Mesenchymal stem cell (in vitro differentiated cells and primary cell): ENCODE measurements at regions not wholly inside any gene's neighbourhood (a gene's known extent, or its start where the extent isn't known, plus 50 kb on each side); places are given as distances from the start of the nearest gene placed in this dataset.

Source experiments
- DNase-seq: peaks from one replicate; pipeline ENCODE4 v3.0.0-alpha.2; 2013
- H2AFZ ChIP-seq: one replicate; pipeline ENCODE4 v1.6.1; 2013; ENCODE audit warnings: low read depth, mild to moderate bottlenecking, control low read depth, inconsistent platforms, low read length, moderate library complexity
- H2AK5ac ChIP-seq: 2 replicates; pipeline ENCODE4 v1.6.1; 2013; ENCODE audit warnings: low read length, moderate library complexity, mild to moderate bottlenecking, inconsistent platforms; ENCODE audit not compliant: severe bottlenecking
- H2BK120ac ChIP-seq: one replicate; pipeline ENCODE4 v1.6.1; 2013; ENCODE audit warnings: low read depth, mild to moderate bottlenecking, inconsistent platforms, low read length, moderate library complexity
- H2BK12ac ChIP-seq, 2 experiments: one replicate each; pipeline ENCODE4 v1.6.1; 2013; ENCODE audit warnings: inconsistent platforms in 2 of 2, low read length in 2 of 2, mild to moderate bottlenecking in 2 of 2, moderate library complexity in 2 of 2, control low read depth in 1 of 2
- H2BK15ac ChIP-seq: one replicate; pipeline ENCODE4 v1.6.1; 2013; ENCODE audit warnings: mild to moderate bottlenecking, low read depth, inconsistent platforms; ENCODE audit not compliant: poor library complexity, severe bottlenecking
- H2BK5ac ChIP-seq: 2 replicates; pipeline ENCODE4 v1.6.1; 2013; ENCODE audit warnings: low read depth, mild to moderate bottlenecking, low read length, control low read depth, inconsistent platforms; ENCODE audit not compliant: poor library complexity, severe bottlenecking
- H3K14ac ChIP-seq, 2 experiments: one replicate each; pipeline ENCODE4 v1.6.1; 2013; ENCODE audit warnings: inconsistent platforms in 2 of 2, low read length in 2 of 2, control low read depth in 1 of 2, mild to moderate bottlenecking in 1 of 2, moderate library complexity in 1 of 2
- H3K18ac ChIP-seq, 2 experiments: one replicate each; pipeline ENCODE4 v1.6.1; 2013; ENCODE audit warnings: inconsistent platforms in 2 of 2, low read length in 2 of 2, control low read depth in 1 of 2, low read depth in 1 of 2, mild to moderate bottlenecking in 1 of 2
- H3K23ac ChIP-seq, 2 experiments: one replicate each; pipeline ENCODE4 v1.6.1; 2013; ENCODE audit warnings: inconsistent platforms in 2 of 2, low read length in 2 of 2, mild to moderate bottlenecking in 2 of 2, moderate library complexity in 2 of 2, control low read depth in 1 of 2
- H3K27ac ChIP-seq: 2 replicates; pipeline ENCODE4 v1.5.1; 2013; ENCODE audit warnings: mild to moderate bottlenecking, moderate library complexity, low read length, control low read depth, inconsistent platforms; ENCODE audit not compliant: poor library complexity, severe bottlenecking
- H3K27me3 ChIP-seq, 2 experiments: 2 replicates each; pipeline versions ENCODE4 v1.6.1 to v1.7.0; 2013; ENCODE audit warnings: low read length in 2 of 2, mild to moderate bottlenecking in 2 of 2, moderate library complexity in 2 of 2, control low read depth in 1 of 2, inconsistent platforms in 1 of 2; ENCODE audit not compliant: control insufficient read depth in 1 of 2, insufficient read depth in 1 of 2
- H3K36me3 ChIP-seq, 2 experiments: 2 replicates each; pipeline versions ENCODE4 v1.6.1 to v1.7.0; 2013; ENCODE audit warnings: low read length in 2 of 2, control low read depth in 1 of 2, inconsistent platforms in 1 of 2, low read depth in 1 of 2, mild to moderate bottlenecking in 1 of 2; ENCODE audit not compliant: insufficient read depth in 2 of 2, control insufficient read depth in 1 of 2
- H3K4ac ChIP-seq, 2 experiments: one replicate each; pipeline ENCODE4 v1.6.1; 2013; ENCODE audit warnings: inconsistent platforms in 2 of 2, low read length in 2 of 2, mild to moderate bottlenecking in 2 of 2, moderate library complexity in 2 of 2, control low read depth in 1 of 2, low read depth in 1 of 2
- H3K4me1 ChIP-seq: 2 replicates; pipeline ENCODE4 v1.6.1; 2013; ENCODE audit warnings: low read depth, low read length, control low read depth; ENCODE audit not compliant: control insufficient read depth, insufficient read depth
- H3K4me2 ChIP-seq: 2 replicates; pipeline ENCODE4 v1.6.1; 2013; ENCODE audit warnings: low read length, mild to moderate bottlenecking, inconsistent platforms; ENCODE audit not compliant: poor library complexity, severe bottlenecking
- H3K4me3 ChIP-seq, 2 experiments: 2 replicates each; pipeline versions ENCODE4 v1.5.1 to v1.7.0; 2013; ENCODE audit warnings: low read length in 2 of 2, mild to moderate bottlenecking in 2 of 2, control low read depth in 1 of 2, low read depth in 1 of 2; ENCODE audit not compliant: insufficient read depth in 1 of 2
- H3K79me1 ChIP-seq: replicated peaks from 2 replicates; pipeline ENCODE4 v1.6.1; 2013; ENCODE audit warnings: mild to moderate bottlenecking, control low read depth, low read length, inconsistent platforms; ENCODE audit not compliant: poor library complexity, severe bottlenecking
- H3K9ac ChIP-seq: 2 replicates; pipeline ENCODE4 v1.7.0; 2013; ENCODE audit warnings: mild to moderate bottlenecking, low read length, moderate library complexity
- H3K9me3 ChIP-seq: 2 replicates; pipeline ENCODE4 v1.7.0; 2013; ENCODE audit warnings: mild to moderate bottlenecking, low read length; ENCODE audit not compliant: control insufficient read depth
- H4K8ac ChIP-seq: one replicate; pipeline ENCODE4 v1.6.1; 2013; ENCODE audit warnings: inconsistent platforms, mild to moderate bottlenecking, low read length, moderate library complexity
- H4K91ac ChIP-seq: one replicate; pipeline ENCODE4 v1.6.1; 2013; ENCODE audit warnings: mild to moderate bottlenecking, low read length, inconsistent platforms
- WGBS: methylation state at CpG from one replicate; pipeline ENCODE4 v1.1.7; 2013; ENCODE audit warnings: mixed read lengths; 5-methylcytosine and 5-hydroxymethylcytosine counted together

DNA sequence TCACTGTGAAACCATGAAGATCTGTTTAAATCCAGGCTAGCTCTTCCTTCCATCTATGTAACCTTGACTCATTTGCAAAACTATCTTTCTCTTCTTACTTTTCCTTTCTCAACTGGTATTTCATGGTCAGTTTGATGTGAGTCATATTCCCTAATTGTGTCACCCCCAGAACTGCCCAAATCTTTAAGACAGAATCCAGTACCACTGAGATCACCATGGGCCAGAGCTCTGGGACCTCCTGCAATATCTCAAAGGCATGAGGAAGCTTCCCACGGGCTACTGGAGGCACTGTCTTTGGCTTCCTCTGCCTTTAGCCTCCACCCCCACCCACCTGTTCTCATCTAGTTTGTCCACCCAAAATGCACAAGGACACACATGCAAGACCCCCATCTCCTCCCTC is 274.4 kb upstream of the FMN2 start:
- Histone ChIP-seq H3K18ac (no peak overlapping the region), H2AK5ac (no peak overlapping the region), H3K14ac (no peak overlapping the region), H3K36me3 (no peaks in the 10 kb centered on the region), H2BK15ac (no peak overlapping the region), H3K9ac (no peak overlapping the region), H3K9me3 (no peaks in the 10 kb centered on the region), H2AFZ (no peak overlapping the region), H2BK12ac (no peak overlapping the region), H3K4me1 (peaks cover 10% of the 10 kb centered on the region), H2BK120ac (no peak overlapping the region), H3K23ac (no peak overlapping the region), H4K91ac (no peak overlapping the region), H2BK5ac (no peak overlapping the region), H4K8ac (no peak overlapping the region), H3K27ac (no peak overlapping the region), H3K4ac (no peak overlapping the region), H3K27me3 (peaks cover 0 to 3% of the 10 kb centered on the region in 2 experiments), H3K4me2 (no peak overlapping the region), H3K79me1 (no peaks in the 10 kb centered on the region), H3K4me3 (no peak overlapping the region)
- DNase-seq: no peak
- WGBS: 64% methylated on average over 1 of the region's 1 CpG

GRCh38 chr1:239817801-239818200 is 273.9 kb upstream of the FMN2 start:
- 92% methylated on average over 7 of the region's 7 CpGs for WGBS
- no peak overlapping the region for H2BK12ac ChIP-seq
- no peaks in the 10 kb centered on the region for H3K9me3 ChIP-seq
- H3K18ac ChIP-seq: no peak overlapping the region
- no peak overlapping the region for H2AFZ ChIP-seq
- no peak overlapping the region for H3K23ac ChIP-seq
- no peak overlapping the region for H2BK15ac ChIP-seq
- no peak overlapping the region for H3K4ac ChIP-seq
- no peak for DNase-seq
- H3K36me3 ChIP-seq: no peaks in the 10 kb centered on the region
- H2BK120ac ChIP-seq: no peak overlapping the region
- H2BK5ac ChIP-seq: no peak overlapping the region
- H3K4me1 ChIP-seq: peaks cover 10% of the 10 kb centered on the region
- H2AK5ac ChIP-seq: peak overlapping the region; percentile 17
- H3K9ac ChIP-seq: no peak overlapping the region
- H3K14ac ChIP-seq: no peak overlapping the region
- H3K27me3 ChIP-seq: peaks cover 0 to 3% of the 10 kb centered on the region in 2 experiments
- H3K4me3 ChIP-seq: no peak overlapping the region
- no peak overlapping the region for H4K8ac ChIP-seq
- H3K4me2 ChIP-seq: no peak overlapping the region
- H4K91ac ChIP-seq: no peak overlapping the region
- no peak overlapping the region for H3K27ac ChIP-seq
- no peaks in the 10 kb centered on the region for H3K79me1 ChIP-seq

DNA sequence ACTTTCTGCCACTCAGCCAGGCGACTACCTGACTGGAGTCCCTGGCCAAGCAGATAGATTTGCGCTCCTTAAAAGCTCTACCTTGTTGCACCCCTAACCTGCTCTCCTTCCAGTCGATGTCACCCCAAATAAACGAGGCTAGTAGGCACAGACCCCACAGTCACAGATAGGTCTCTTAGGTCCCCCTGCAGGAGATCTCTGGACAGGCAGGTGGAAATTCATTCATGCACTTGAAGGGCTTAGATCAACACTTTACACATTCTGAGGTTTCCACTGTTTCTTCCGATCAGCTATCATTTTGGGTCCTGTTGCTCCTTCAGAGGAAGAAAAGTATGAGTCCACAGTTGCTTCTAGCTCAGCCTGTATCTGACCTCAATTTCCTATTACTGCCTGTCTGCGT is 272.6 kb upstream of the FMN2 start:
- H3K23ac ChIP-seq: no peak overlapping the region
- no peak overlapping the region for H3K9ac ChIP-seq
- H3K4me1 ChIP-seq: peaks cover 10% of the 10 kb centered on the region
- H2BK120ac ChIP-seq: no peak overlapping the region
- DNase-seq: no peak
- no peak overlapping the region for H4K91ac ChIP-seq
- no peak overlapping the region for H2BK15ac ChIP-seq
- no peak overlapping the region for H4K8ac ChIP-seq
- H2BK5ac ChIP-seq: no peak overlapping the region
- H2AK5ac ChIP-seq: peak overlapping the region; percentile 58
- peaks cover 0 to 5% of the 10 kb centered on the region in 2 experiments for H3K27me3 ChIP-seq
- no peaks in the 10 kb centered on the region for H3K36me3 ChIP-seq
- no peak overlapping the region for H3K27ac ChIP-seq
- H2AFZ ChIP-seq: no peak overlapping the region
- 85% methylated on average over 6 of the region's 6 CpGs for WGBS
- H3K4ac ChIP-seq: no peak overlapping the region
- no peaks in the 10 kb centered on the region for H3K79me1 ChIP-seq
- no peak overlapping the region for H3K18ac ChIP-seq
- no peak overlapping the region for H2BK12ac ChIP-seq
- no peaks in the 10 kb centered on the region for H3K9me3 ChIP-seq
- H3K4me2 ChIP-seq: no peak overlapping the region
- H3K4me3 ChIP-seq: no peak overlapping the region
- H3K14ac ChIP-seq: no peak overlapping the region

- H2AFZ ChIP-seq: no peak overlapping the region
- H3K9me3 ChIP-seq: no peaks in the 10 kb centered on the region
- H3K4me3 ChIP-seq: no peak overlapping the region
- no peak overlapping the region for H3K23ac ChIP-seq
- H3K36me3 ChIP-seq: no peaks in the 10 kb centered on the region
- no peak overlapping the region for H2BK120ac ChIP-seq
- no peak overlapping the region for H3K4ac ChIP-seq
- H3K27me3 ChIP-seq: peaks cover 0 to 5% of the 10 kb centered on the region in 2 experiments
- H2BK15ac ChIP-seq: no peak overlapping the region
- H3K4me2 ChIP-seq: no peak overlapping the region
- no peak overlapping the region for H3K14ac ChIP-seq
- H4K91ac ChIP-seq: no peak overlapping the region
- no peak overlapping the region for H3K18ac ChIP-seq
- no peak overlapping the region for H2BK5ac ChIP-seq
- WGBS: 90% methylated on average over 9 of the region's 10 CpGs
- no peaks in the 10 kb centered on the region for H3K79me1 ChIP-seq
- no peak overlapping the region for H3K9ac ChIP-seq
- no peak overlapping the region for H2AK5ac ChIP-seq
- H3K27ac ChIP-seq: no peak overlapping the region
- no peak overlapping the region for H4K8ac ChIP-seq
- DNase-seq: no peak
- H3K4me1 ChIP-seq: peaks cover 8% of the 10 kb centered on the region
- no peak overlapping the region for H2BK12ac ChIP-seq
Measured at GRCh38 chr1:239819756-239820250, 271.9 kb upstream of the FMN2 start.
